Nephron (organoid): ENCODE measurements at regions not wholly inside any gene's neighbourhood (a gene's known extent, or its start where the extent isn't known, plus 50 kb on each side); places are given as distances from the start of the nearest gene placed in this dataset.

Experiments used
- H3K27ac Mint-ChIP-seq, 3 experiments: 2 replicates each; pipeline ENCODE4 v1.8.0; 2020; ENCODE audit warnings: mixed read lengths in 3 of 3, mild to moderate bottlenecking in 2 of 3, moderate library complexity in 1 of 3
- H3K27me3 Mint-ChIP-seq: 2 replicates; pipeline ENCODE4 v1.8.0; 2021; ENCODE audit warnings: low read depth, mild to moderate bottlenecking, moderate library complexity, mixed read lengths
- H3K36me3 Mint-ChIP-seq: 2 replicates; pipeline ENCODE4 v1.8.0; 2020; ENCODE audit warnings: low read depth, mixed read lengths
- H3K4me1 Mint-ChIP-seq: 2 replicates; pipeline ENCODE4 v1.8.0; 2020; ENCODE audit warnings: mixed read lengths
- H3K4me3 Mint-ChIP-seq, 3 experiments: 2 replicates each; pipeline ENCODE4 v1.8.0; 2020; ENCODE audit warnings: mild to moderate bottlenecking in 3 of 3, mixed read lengths in 3 of 3, moderate library complexity in 2 of 3
- H3K9me3 Mint-ChIP-seq: 2 replicates; pipeline ENCODE4 v1.8.0; 2020; ENCODE audit warnings: mixed read lengths
- TF ChIP-seq, protein P1 (sequence below), 3 experiments: fragments of 200-600 bp; sonication (generic); IDR thresholded peaks; one replicate each; pipeline ENCODE4 v1.5.0; 2021; ENCODE audit warnings: antibody characterized with exemption in 3 of 3; ENCODE audit not compliant: unreplicated experiment in 3 of 3

DNA sequence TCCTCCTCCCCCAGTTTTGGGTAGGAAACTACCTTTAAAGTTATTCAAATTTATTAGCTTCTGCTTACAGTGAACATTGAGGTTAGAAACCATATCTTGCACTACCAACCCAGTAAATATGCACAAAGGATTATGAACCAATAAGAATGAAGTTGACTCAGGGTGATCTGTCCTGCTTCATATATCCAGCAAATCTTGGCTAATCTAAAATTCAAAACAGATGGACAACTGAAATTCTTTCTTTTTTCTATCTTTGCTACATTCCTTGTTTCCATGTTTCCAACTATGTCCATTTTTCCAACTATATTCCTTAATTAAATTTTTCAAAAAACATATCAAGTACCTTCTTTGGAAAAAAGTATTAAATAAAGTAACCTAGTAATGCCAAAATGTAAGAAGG lies 149.3 kb downstream of the FAM124B start:
- Mint-ChIP-seq H3K27me3 (no peaks in the 10 kb centered on the region), H3K4me1 (no peaks in the 10 kb centered on the region), H3K4me3 (no peak overlapping the region), H3K36me3 (no peaks in the 10 kb centered on the region), H3K9me3 (no peaks in the 10 kb centered on the region), H3K27ac (no peak overlapping the region)
- TF ChIP-seq, protein P1, sequence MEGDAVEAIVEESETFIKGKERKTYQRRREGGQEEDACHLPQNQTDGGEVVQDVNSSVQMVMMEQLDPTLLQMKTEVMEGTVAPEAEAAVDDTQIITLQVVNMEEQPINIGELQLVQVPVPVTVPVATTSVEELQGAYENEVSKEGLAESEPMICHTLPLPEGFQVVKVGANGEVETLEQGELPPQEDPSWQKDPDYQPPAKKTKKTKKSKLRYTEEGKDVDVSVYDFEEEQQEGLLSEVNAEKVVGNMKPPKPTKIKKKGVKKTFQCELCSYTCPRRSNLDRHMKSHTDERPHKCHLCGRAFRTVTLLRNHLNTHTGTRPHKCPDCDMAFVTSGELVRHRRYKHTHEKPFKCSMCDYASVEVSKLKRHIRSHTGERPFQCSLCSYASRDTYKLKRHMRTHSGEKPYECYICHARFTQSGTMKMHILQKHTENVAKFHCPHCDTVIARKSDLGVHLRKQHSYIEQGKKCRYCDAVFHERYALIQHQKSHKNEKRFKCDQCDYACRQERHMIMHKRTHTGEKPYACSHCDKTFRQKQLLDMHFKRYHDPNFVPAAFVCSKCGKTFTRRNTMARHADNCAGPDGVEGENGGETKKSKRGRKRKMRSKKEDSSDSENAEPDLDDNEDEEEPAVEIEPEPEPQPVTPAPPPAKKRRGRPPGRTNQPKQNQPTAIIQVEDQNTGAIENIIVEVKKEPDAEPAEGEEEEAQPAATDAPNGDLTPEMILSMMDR (IDR thresholded peaks at IDR 0.05; ENCODE audit: unreplicated experiment in 3 of 3): no peak

DNA sequence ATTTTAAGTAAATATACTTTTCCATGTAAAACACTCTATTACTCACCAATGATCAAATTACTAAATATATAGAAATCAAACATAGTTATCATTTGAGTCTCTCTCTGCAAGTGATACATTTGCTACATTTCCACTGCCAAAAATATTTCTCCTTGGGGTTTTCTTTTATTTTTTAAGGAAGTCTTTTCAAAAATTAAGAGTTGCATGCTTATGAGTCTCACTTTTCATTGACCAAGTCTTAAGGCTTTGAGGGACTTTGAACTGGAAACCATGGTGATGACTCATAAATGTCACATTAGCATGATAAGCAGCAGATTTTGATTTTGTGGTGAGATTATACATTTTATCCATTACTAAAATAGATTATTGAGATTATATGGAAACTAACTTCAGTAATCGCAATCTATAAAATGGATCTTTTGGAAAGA lies 152.9 kb downstream of the FAM124B start:
- TF ChIP-seq, protein P1 (IDR thresholded peaks at IDR 0.05; ENCODE audit: unreplicated experiment in 3 of 3): no peak
- H3K9me3 Mint-ChIP-seq: no peaks in the 10 kb centered on the region
- H3K4me1 Mint-ChIP-seq: peaks cover under 1% of the 10 kb centered on the region

DNA sequence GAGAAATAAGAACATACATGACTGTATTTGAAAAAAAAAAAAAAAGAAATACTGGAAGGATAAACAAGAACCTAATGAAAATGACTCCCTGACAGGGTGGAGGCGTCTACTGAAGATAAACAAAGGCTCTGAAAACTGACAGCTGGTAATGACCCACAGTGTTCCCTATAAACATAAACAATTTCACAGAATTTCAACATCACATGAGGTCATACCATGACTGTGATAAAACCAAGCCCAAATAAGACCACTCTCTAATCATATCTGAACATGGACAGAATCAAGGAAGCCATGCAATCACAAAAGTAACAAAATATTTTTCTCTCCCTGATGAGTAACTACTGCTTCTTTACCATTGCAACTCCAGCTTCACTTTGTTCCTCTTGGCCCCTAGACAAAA lies 159.3 kb downstream of the FAM124B start:
- Mint-ChIP-seq H3K36me3 (no peaks in the 10 kb centered on the region), H3K4me1 (peaks cover 27% of the 10 kb centered on the region)

More for the DNA sequence above, 152.9 kb downstream of the FAM124B start:
- Mint-ChIP-seq H3K27ac (no peak overlapping the region), H3K4me3 (no peak overlapping the region), H3K36me3 (no peaks in the 10 kb centered on the region), H3K27me3 (no peaks in the 10 kb centered on the region)

DNA sequence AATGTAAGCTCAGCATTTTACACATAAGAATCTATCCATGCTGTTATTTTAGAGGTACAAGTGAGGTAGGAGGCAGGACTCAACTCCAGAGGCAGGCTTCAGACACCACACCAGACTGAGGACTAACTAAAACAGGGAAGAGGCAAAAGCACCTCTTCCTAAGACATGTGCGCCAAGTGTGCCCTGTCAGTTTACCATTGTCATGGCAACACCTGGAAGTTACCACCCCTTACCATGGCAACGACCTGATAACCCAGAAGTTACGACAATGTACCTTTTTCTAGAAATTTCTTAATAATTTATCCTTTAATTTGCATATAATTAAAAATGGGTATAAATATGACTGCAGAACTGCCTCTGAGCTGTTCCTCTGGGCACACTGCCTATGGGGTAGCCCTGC lies 160.1 kb downstream of the FAM124B start:
- peaks cover 27% of the 10 kb centered on the region for H3K4me1 Mint-ChIP-seq
- H3K27ac Mint-ChIP-seq: peak overlapping the region; percentile 34 to 89 (median 81)
- no peaks in the 10 kb centered on the region for H3K27me3 Mint-ChIP-seq
- peaks cover 5% of the 10 kb centered on the region for H3K9me3 Mint-ChIP-seq
- TF ChIP-seq, protein P1 (IDR thresholded peaks at IDR 0.05; ENCODE audit: unreplicated experiment in 3 of 3): no peak
- H3K4me3 Mint-ChIP-seq: no peak overlapping the region
- no peaks in the 10 kb centered on the region for H3K36me3 Mint-ChIP-seq

More for the DNA sequence above, 159.3 kb downstream of the FAM124B start:
- no peaks in the 10 kb centered on the region for H3K27me3 Mint-ChIP-seq
- TF ChIP-seq, protein P1 (IDR thresholded peaks at IDR 0.05; ENCODE audit: unreplicated experiment in 3 of 3): no peak
- H3K9me3 Mint-ChIP-seq: no peaks in the 10 kb centered on the region
- H3K4me3 Mint-ChIP-seq: no peak overlapping the region
- H3K27ac Mint-ChIP-seq: peak overlapping the region; percentile 6 to 54 (median 31)

DNA sequence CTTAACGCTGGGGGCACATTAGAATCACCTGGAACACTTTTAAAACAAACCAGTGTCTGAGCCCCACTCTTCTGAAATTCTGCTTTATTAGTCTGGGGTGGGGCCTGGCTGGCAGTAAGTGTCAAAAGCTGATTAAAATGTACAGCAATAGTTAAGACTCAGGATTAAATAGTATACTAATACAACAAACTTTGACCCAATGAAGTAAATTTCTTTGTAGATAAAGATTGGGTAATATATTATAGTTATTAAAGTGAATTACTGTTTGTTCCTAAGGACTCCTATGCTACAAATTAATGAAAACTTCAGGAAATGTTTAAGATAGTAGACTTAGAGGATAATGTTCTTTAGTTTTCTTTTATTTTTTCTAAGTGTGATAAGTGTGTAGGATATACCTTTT lies 160.9 kb downstream of the FAM124B start:
- H3K27me3 Mint-ChIP-seq: no peaks in the 10 kb centered on the region
- no peak overlapping the region for H3K4me3 Mint-ChIP-seq
- H3K9me3 Mint-ChIP-seq: peaks cover 11% of the 10 kb centered on the region
- no peaks in the 10 kb centered on the region for H3K36me3 Mint-ChIP-seq
- peaks cover 27% of the 10 kb centered on the region for H3K4me1 Mint-ChIP-seq
- TF ChIP-seq, protein P1 (IDR thresholded peaks at IDR 0.05; ENCODE audit: unreplicated experiment in 3 of 3): no peak
- peak overlapping the region; percentile 81 to 89 (median 83) for H3K27ac Mint-ChIP-seq

DNA sequence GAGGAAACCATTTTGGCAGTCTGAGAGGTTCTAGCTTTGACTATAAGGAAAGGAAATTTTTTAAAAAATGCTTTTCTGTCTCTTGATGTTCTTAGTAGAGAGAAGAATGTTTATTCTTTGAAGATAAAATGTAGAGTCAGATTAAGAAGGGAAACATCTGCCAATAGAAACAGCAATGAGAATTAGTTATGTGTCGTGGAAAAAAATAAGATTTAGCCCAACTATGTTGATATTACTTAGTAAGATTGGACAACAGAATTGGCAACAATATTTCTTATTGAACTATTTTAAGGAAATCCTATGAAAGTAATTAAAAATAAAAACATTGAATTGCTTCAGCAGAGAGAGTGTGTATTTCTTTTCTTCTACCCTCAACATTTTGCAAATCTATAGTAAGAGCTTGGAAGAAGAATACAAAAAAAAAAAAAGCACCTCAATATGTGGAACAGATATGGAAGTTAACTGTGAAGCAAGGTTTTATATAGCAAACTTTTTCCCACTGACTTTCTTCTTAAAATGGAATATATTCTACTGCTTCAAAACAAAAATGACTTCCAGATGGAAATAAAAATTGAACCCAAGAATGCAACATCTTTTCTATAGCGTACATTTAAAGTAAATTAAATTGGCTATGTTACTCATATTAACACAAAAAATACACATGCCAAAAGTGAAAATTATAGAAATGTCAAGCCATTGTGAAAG lies 177.9 kb downstream of the FAM124B start:
- Mint-ChIP-seq H3K9me3 (no peaks in the 10 kb centered on the region), H3K4me1 (peaks cover 44% of the 10 kb centered on the region), H3K27me3 (peaks cover 4% of the 10 kb centered on the region), H3K36me3 (no peaks in the 10 kb centered on the region), H3K27ac (peak overlapping the region; percentile 88 to 96 (median 96)), H3K4me3 (no peak overlapping the region)
- TF ChIP-seq, protein P1 (IDR thresholded peaks at IDR 0.05; ENCODE audit: unreplicated experiment in 3 of 3): no peak
